ENCODE measurements at regions not wholly inside any gene's neighbourhood (a gene's known extent, or its start where the extent isn't known, plus 50 kb on each side); places are given as distances from the start of the nearest gene placed in this dataset.

- no peak for TF ChIP-seq ZBTB33 (IDR thresholded peaks at IDR 0.05; ENCODE audit: borderline replicate concordance, low read depth)
These were observed 56.2 kb upstream of the DDHD1 start (continued) for GRCh38 chr14:53209370-53209769.
